ENCODE measurements at regions not wholly inside any gene's neighbourhood (a gene's known extent, or its start where the extent isn't known, plus 50 kb on each side); places are given as distances from the start of the nearest gene placed in this dataset.

- no peak overlapping the region for H3K4me3 ChIP-seq (ENCODE audit: low read depth, low read length, poor library complexity, severe bottlenecking)
- H2AFZ ChIP-seq (ENCODE audit: low read length), result no peak overlapping the region
- intact Hi-C loops (cut with micrococcal nuclease; ENCODE audit: unreplicated experiment), result no loop called here
- H3K4me2 ChIP-seq (ENCODE audit: low read length), result no peak overlapping the region
- POLR2A ChIA-PET, result no interaction called here
- no peaks in the 10 kb centered on the region for H3K9me3 ChIP-seq (ENCODE audit: low read length)
- no peak for DNase-seq (ENCODE audit: low spot score)
- CTCF ChIA-PET (ENCODE audit: unreplicated experiment), result no interaction called here
- no peak overlapping the region for H3K27ac ChIP-seq (ENCODE audit: low read depth, low read length, poor library complexity, severe bottlenecking)
- H3K4me1 ChIP-seq (ENCODE audit: insufficient read depth, low read length, poor library complexity, severe bottlenecking), result no peaks in the 10 kb centered on the region
- TF ChIP-seq EZH2phosphoT487 (IDR thresholded peaks at IDR 0.05; ENCODE audit: borderline replicate concordance, low read depth, low read length), result no peak
- TF ChIP-seq CTCF (conservative IDR thresholded peaks at IDR 0.05; ENCODE audit: low read length), result no peak
- H3K36me3 ChIP-seq (ENCODE audit: insufficient read depth, low read length), result no peaks in the 10 kb centered on the region
- no peaks in the 10 kb centered on the region for H3K79me2 ChIP-seq (ENCODE audit: insufficient read depth, low read depth, low read length)
- no TSS peak for BruUV-seq (replicated peaks)
- no peaks in the 10 kb centered on the region for H3K9me2 ChIP-seq (ENCODE audit: insufficient read depth, low read length)
- no peaks in the 10 kb centered on the region for H4K20me1 ChIP-seq (ENCODE audit: insufficient read depth, low read length)
These were observed 426.8 kb upstream of the CTNND2 start for GRCh38 chr5:12330993-12331588.

- Histone ChIP-seq H3K9me3 (ENCODE audit: low read length) (no peaks in the 10 kb centered on the region), H4K20me1 (ENCODE audit: insufficient read depth, low read length) (no peaks in the 10 kb centered on the region), H3K36me3 (ENCODE audit: insufficient read depth, low read length) (no peaks in the 10 kb centered on the region), H3K79me2 (ENCODE audit: insufficient read depth, low read depth, low read length) (no peaks in the 10 kb centered on the region), H3K27ac (ENCODE audit: low read depth, low read length, poor library complexity, severe bottlenecking) (no peak overlapping the region), H3K4me1 (ENCODE audit: insufficient read depth, low read length, poor library complexity, severe bottlenecking) (no peaks in the 10 kb centered on the region), H3K4me3 (ENCODE audit: low read depth, low read length, poor library complexity, severe bottlenecking) (no peak overlapping the region), H3K4me2 (ENCODE audit: low read length) (no peak overlapping the region), H2AFZ (ENCODE audit: low read length) (no peak overlapping the region), H3K9me2 (ENCODE audit: insufficient read depth, low read length) (no peaks in the 10 kb centered on the region)
- ChIA-PET CTCF (ENCODE audit: unreplicated experiment) (no interaction called here), POLR2A (no interaction called here)
- intact Hi-C loops (cut with micrococcal nuclease; ENCODE audit: unreplicated experiment), result no loop called here
- no TSS peak for BruUV-seq (replicated peaks)
- no peak for DNase-seq (ENCODE audit: low spot score)
- no peak for TF ChIP-seq CTCF (conservative IDR thresholded peaks at IDR 0.05; ENCODE audit: low read length)
- no peak for TF ChIP-seq EZH2phosphoT487 (IDR thresholded peaks at IDR 0.05; ENCODE audit: borderline replicate concordance, low read depth, low read length)
These were observed 426.1 kb upstream of the CTNND2 start for GRCh38 chr5:12330381-12330780.

DNA sequence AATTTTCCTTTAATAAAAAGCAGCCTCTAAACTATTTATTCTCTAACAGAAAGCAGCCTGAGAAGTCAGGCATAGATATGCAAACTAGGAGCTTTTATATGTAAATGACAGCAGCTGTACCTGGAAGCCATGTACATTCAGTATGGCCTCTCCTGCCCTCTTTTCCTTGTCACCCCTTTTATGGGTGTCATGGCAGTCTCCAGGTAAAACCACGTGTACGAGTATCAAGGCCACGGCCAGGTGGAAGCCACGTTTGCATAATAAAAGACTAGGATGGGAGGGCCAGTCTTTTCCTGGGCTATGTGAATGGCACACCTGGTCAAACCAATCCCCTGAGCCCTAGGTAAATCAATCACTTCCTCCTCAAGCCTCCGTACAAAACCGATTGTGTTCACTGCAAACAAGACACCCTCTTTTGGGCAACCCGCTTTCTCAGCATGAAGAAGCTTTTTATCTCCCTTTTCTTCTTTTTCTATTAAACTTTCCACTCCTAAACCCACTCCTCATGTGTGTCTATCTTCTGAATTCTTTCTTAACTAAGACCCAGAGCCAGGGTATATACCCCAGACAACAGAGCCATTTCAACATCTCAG is 419.5 kb upstream of the CTNND2 start:
- ChIA-PET CTCF (ENCODE audit: unreplicated experiment) (no interaction called here), POLR2A (no interaction called here)
- Histone ChIP-seq H3K4me3 (ENCODE audit: low read depth, low read length, poor library complexity, severe bottlenecking) (no peak overlapping the region), H3K9me3 (ENCODE audit: low read length) (no peaks in the 10 kb centered on the region), H3K4me1 (ENCODE audit: insufficient read depth, low read length, poor library complexity, severe bottlenecking) (no peaks in the 10 kb centered on the region), H4K20me1 (ENCODE audit: insufficient read depth, low read length) (no peaks in the 10 kb centered on the region), H3K79me2 (ENCODE audit: insufficient read depth, low read depth, low read length) (no peaks in the 10 kb centered on the region), H3K4me2 (ENCODE audit: low read length) (no peak overlapping the region), H3K36me3 (ENCODE audit: insufficient read depth, low read length) (no peaks in the 10 kb centered on the region), H2AFZ (ENCODE audit: low read length) (no peak overlapping the region), H3K27ac (ENCODE audit: low read depth, low read length, poor library complexity, severe bottlenecking) (no peak overlapping the region), H3K9me2 (ENCODE audit: insufficient read depth, low read length) (no peaks in the 10 kb centered on the region)
- no peak for DNase-seq (ENCODE audit: low spot score)
- intact Hi-C loops (cut with micrococcal nuclease; ENCODE audit: unreplicated experiment), result no loop called here
- no TSS peak for BruUV-seq (replicated peaks)
- no peak for TF ChIP-seq CTCF (conservative IDR thresholded peaks at IDR 0.05; ENCODE audit: low read length)
- no peak for TF ChIP-seq EZH2phosphoT487 (IDR thresholded peaks at IDR 0.05; ENCODE audit: borderline replicate concordance, low read depth, low read length)
